GM10266 (cell line): ENCODE measurements at regions not wholly inside any gene's neighbourhood (a gene's known extent, or its start where the extent isn't known, plus 50 kb on each side); places are given as distances from the start of the nearest gene placed in this dataset.

Experiments used
- DNase-seq: peaks from one replicate; pipeline ENCODE4 v3.0.0; 2012; ENCODE audit errors: extremely low spot score
- CTCF ChIP-seq: IDR thresholded peaks from 2 replicates; pipeline ENCODE4 v1.5.1; 2012; ENCODE audit warnings: mild to moderate bottlenecking, low read depth; ENCODE audit not compliant: control insufficient read depth, insufficient read depth; ENCODE audit errors: missing control alignments

GRCh38 chr16:73192232-73192894 is 144.4 kb upstream of the ZFHX3 start:
- no peak for DNase-seq
- no peak for TF ChIP-seq CTCF

GRCh38 chr16:73191660-73192046 is 143.7 kb upstream of the ZFHX3 start:
- no peak for DNase-seq
- TF ChIP-seq CTCF: no peak

- no peak for TF ChIP-seq CTCF
- DNase-seq: no peak
Observed at GRCh38 chr16:73190688-73191659, 143.0 kb upstream of the ZFHX3 start.

GRCh38 chr16:73190256-73190655 is 142.3 kb upstream of the ZFHX3 start:
- TF ChIP-seq CTCF: no peak
- DNase-seq: no peak

- TF ChIP-seq CTCF: no peak
- no peak for DNase-seq
Observed at GRCh38 chr16:73189136-73189535, 141.2 kb upstream of the ZFHX3 start.

- DNase-seq: no peak
- TF ChIP-seq CTCF: no peak
Observed at GRCh38 chr16:73186752-73187601, 139.0 kb upstream of the ZFHX3 start.
